ENCODE measurements at regions not wholly inside any gene's neighbourhood (a gene's known extent, or its start where the extent isn't known, plus 50 kb on each side); places are given as distances from the start of the nearest gene placed in this dataset.

- TF ChIP-seq ZFP41 (tag by site-specific recombination; IDR thresholded peaks at IDR 0.05; ENCODE audit: borderline replicate concordance) (no peak), KLF17 (tag by site-specific recombination; IDR thresholded peaks at IDR 0.05) (no peak), ZNF48 (tag by site-specific recombination; IDR thresholded peaks at IDR 0.05) (no peak), ZSCAN30 (tag by site-specific recombination; IDR thresholded peaks at IDR 0.05) (no peak), ZIC2 (tag by site-specific recombination; IDR thresholded peaks at IDR 0.05) (no peak)
These were observed 934.4 kb upstream of the LRRN3 start (continued) for GRCh38 chr7:110156511-110156910.

DNA sequence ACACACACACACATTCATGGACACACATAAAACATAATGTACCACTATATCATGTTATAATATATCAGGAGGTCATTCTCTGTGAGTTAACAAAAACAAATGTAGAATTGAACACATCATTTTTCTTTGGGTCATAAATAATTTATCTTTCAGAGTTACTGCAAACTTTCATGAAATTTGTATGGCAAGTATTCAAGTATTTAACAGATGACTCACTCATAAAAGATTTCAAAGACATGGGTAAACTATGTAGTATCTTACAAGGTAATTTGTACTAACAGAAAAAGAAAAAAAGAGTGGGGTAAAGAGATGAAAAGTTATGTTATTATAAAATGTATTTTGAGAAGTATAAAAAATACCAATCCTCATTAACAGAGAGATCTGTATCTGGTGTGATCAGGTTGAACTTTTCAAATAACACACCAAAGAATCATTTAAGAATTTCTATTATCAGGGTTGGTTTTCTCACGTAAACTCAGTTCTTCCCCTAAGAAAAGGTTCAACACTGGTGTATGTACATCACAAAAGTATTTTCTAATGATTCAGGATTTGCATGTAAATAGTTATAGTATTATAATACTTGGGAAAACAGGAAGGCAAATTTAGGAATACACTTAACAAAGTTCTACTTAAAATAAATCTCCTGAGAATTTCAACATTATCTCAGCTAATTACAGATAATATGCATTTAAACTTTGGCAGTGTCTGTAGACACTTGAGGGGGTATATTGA lies 933.1 kb upstream of the LRRN3 start:
- Histone ChIP-seq H3K27ac (ENCODE audit: extremely low read depth, low read depth, low read length) (no peak overlapping the region), H3K4me1 (ENCODE audit: control insufficient read depth, insufficient read depth, low read length) (no peaks in the 10 kb centered on the region), H3K9me3 (ENCODE audit: control insufficient read depth, insufficient read depth, low read depth, low read length) (no peaks in the 10 kb centered on the region), H3K36me3 (ENCODE audit: control insufficient read depth in 2 of 2, insufficient read depth in 1 of 2, low read length in 2 of 2) (no peaks in the 10 kb centered on the region), H3K4me3 (ENCODE audit: low read depth, low read length) (no peak overlapping the region)
- POLR2A ChIA-PET, result no interaction called here
- TF ChIP-seq ZNF19 (tag by site-specific recombination; IDR thresholded peaks at IDR 0.05; ENCODE audit: low read depth), result no peak
- TF ChIP-seq ZNF707 (tag by site-specific recombination; IDR thresholded peaks at IDR 0.05), result no peak
- TF ChIP-seq ZNF362 (tag by site-specific recombination; IDR thresholded peaks at IDR 0.05), result no peak
- TF ChIP-seq ZNF610 (tag by site-specific recombination; IDR thresholded peaks at IDR 0.05; ENCODE audit: borderline replicate concordance), result no peak
- no peak for TF ChIP-seq ZNF426 (tag by site-specific recombination; IDR thresholded peaks at IDR 0.05)
- TF ChIP-seq ZNF350 (tag by site-specific recombination; IDR thresholded peaks at IDR 0.05), result no peak
- TF ChIP-seq, protein P1, sequence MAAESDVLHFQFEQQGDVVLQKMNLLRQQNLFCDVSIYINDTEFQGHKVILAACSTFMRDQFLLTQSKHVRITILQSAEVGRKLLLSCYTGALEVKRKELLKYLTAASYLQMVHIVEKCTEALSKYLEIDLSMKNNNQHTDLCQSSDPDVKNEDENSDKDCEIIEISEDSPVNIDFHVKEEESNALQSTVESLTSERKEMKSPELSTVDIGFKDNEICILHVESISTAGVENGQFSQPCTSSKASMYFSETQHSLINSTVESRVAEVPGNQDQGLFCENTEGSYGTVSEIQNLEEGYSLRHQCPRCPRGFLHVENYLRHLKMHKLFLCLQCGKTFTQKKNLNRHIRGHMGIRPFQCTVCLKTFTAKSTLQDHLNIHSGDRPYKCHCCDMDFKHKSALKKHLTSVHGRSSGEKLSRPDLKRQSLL (tag by site-specific recombination; IDR thresholded peaks at IDR 0.05), result no peak
- TF ChIP-seq, protein P2, sequence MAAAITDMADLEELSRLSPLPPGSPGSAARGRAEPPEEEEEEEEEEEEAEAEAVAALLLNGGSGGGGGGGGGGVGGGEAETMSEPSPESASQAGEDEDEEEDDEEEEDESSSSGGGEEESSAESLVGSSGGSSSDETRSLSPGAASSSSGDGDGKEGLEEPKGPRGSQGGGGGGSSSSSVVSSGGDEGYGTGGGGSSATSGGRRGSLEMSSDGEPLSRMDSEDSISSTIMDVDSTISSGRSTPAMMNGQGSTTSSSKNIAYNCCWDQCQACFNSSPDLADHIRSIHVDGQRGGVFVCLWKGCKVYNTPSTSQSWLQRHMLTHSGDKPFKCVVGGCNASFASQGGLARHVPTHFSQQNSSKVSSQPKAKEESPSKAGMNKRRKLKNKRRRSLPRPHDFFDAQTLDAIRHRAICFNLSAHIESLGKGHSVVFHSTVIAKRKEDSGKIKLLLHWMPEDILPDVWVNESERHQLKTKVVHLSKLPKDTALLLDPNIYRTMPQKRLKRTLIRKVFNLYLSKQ (tag by site-specific recombination; IDR thresholded peaks at IDR 0.05; ENCODE audit: borderline replicate concordance), result no peak
- no peak for TF ChIP-seq ZNF548 (tag by site-specific recombination; IDR thresholded peaks at IDR 0.05)
- TF ChIP-seq ZNF138 (tag by site-specific recombination; IDR thresholded peaks at IDR 0.05; ENCODE audit: borderline replicate concordance), result no peak
- no peak for TF ChIP-seq ZNF354C (tag by site-specific recombination; IDR thresholded peaks at IDR 0.05; ENCODE audit: borderline replicate concordance, low read depth)
- TF ChIP-seq SP7 (tag by site-specific recombination; IDR thresholded peaks at IDR 0.05), result no peak
- TF ChIP-seq ZNF433 (tag by site-specific recombination; IDR thresholded peaks at IDR 0.05; ENCODE audit: low read depth), result no peak
- TF ChIP-seq EGR2 (tag by site-specific recombination; IDR thresholded peaks at IDR 0.05; ENCODE audit: low read depth), result no peak
- TF ChIP-seq GFI1B (tag by site-specific recombination; IDR thresholded peaks at IDR 0.05), result no peak
- TF ChIP-seq ZBTB20 (tag by site-specific recombination; IDR thresholded peaks at IDR 0.05), result no peak
- no peak for TF ChIP-seq ZNF704 (tag by site-specific recombination; IDR thresholded peaks at IDR 0.05)
- TF ChIP-seq ZNF558 (tag by site-specific recombination; IDR thresholded peaks at IDR 0.05), result no peak
- TF ChIP-seq ZNF26 (tag by site-specific recombination; IDR thresholded peaks at IDR 0.05), result no peak
- TF ChIP-seq ZNF155 (tag by site-specific recombination; IDR thresholded peaks at IDR 0.05), result no peak
- CTCF ChIA-PET, result no interaction called here
